ENCODE measurements at regions not wholly inside any gene's neighbourhood (a gene's known extent, or its start where the extent isn't known, plus 50 kb on each side); places are given as distances from the start of the nearest gene placed in this dataset.

DNA sequence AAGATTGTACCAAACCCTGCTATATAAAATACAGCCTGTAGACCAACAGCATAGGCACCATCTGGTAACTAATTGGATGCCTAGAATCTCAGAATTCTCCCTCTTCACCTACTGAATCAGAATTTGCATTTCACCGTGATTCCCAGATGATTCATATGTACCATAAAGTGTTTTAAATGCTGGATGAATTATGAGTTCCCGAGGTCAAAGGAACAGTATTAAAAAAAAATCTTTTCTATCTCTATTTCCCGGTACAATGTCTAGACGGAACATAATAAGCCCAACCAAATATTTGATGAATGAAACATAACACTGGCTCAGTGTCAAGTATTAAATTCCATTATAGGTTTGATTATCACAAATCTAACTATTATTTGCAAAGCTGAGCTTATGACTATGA, 280.0 kb downstream of the ANKRD50 start:
- H3K27ac ChIP-seq: no peak overlapping the region
- TF ChIP-seq, protein P1, sequence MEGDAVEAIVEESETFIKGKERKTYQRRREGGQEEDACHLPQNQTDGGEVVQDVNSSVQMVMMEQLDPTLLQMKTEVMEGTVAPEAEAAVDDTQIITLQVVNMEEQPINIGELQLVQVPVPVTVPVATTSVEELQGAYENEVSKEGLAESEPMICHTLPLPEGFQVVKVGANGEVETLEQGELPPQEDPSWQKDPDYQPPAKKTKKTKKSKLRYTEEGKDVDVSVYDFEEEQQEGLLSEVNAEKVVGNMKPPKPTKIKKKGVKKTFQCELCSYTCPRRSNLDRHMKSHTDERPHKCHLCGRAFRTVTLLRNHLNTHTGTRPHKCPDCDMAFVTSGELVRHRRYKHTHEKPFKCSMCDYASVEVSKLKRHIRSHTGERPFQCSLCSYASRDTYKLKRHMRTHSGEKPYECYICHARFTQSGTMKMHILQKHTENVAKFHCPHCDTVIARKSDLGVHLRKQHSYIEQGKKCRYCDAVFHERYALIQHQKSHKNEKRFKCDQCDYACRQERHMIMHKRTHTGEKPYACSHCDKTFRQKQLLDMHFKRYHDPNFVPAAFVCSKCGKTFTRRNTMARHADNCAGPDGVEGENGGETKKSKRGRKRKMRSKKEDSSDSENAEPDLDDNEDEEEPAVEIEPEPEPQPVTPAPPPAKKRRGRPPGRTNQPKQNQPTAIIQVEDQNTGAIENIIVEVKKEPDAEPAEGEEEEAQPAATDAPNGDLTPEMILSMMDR (conservative IDR thresholded peaks at IDR 0.05): no peak

DNA sequence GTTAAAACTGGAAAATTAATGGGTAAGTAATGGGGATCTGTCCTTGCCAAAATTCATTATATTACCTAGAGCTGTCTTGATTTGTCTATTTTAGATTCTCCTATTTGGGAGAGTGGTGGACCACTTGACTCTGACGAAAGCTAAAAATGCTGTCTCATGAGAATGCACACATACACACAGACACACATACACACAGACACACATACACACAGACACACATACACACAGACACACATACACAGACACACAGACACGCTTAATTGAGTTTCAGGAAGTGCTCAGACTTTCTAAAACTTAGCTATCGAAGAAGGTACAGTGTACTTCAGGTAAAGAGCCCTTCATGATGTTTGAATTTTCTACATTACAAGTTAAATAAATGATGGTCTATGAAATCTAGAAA, 279.5 kb downstream of the ANKRD50 start:
- no peak overlapping the region for H3K27ac ChIP-seq

DNA sequence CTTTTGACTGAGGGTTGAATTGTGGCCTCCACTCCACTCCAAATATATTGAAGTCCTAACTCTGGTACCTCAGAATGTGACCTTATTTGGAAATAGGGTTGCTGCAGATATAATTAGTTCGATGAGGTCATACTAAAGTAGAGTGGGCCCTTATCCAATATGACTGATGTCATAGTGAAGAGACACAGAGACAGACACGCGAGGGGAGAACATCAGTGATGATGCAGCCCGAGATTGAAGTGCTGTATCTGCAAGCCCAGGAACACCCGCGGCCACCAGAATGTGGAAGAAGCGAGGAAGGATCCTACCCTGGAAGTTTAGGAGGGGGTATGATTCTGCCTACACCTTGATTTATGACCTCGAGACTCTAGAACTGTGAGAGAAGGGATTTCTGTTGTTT, 279.0 kb downstream of the ANKRD50 start:
- TF ChIP-seq, protein P1 (conservative IDR thresholded peaks at IDR 0.05): no peak
- H3K27ac ChIP-seq: no peak overlapping the region

More for the DNA sequence above, 279.5 kb downstream of the ANKRD50 start:
- TF ChIP-seq, protein P1 (conservative IDR thresholded peaks at IDR 0.05): no peak

DNA sequence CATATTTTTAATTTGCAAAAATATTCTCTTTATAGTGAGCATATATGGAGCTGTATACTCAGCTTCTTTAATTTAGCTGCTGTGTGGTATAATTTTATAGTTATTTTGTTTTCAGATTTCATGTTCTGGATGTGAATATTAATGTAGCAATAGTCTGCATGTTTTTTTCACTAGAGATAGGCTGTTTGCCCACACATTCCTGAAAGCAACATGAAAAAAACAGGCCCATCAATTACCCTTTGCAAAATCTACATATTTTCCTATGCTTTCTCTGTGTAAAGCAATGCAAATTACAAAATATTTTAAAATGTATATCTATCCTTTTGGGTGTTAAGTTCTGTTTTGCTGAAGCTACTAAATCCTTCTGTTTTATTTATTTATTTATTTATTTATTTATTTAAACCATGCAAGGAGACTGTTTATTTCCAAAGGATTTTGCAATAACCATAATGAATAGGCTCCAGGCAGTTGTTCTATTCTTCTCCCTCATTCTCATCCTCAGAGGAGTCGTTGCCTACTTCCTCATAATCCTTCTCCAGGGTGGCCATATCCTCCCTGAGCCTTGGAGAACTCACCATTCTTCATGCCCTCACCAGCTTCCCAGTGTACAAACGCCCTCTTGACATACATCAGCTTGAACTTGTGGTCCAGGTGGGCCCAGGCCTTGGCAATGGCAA, 277.1 kb downstream of the ANKRD50 start:
- TF ChIP-seq, protein P1 (conservative IDR thresholded peaks at IDR 0.05): no peak
- H3K27ac ChIP-seq: no peak overlapping the region

DNA sequence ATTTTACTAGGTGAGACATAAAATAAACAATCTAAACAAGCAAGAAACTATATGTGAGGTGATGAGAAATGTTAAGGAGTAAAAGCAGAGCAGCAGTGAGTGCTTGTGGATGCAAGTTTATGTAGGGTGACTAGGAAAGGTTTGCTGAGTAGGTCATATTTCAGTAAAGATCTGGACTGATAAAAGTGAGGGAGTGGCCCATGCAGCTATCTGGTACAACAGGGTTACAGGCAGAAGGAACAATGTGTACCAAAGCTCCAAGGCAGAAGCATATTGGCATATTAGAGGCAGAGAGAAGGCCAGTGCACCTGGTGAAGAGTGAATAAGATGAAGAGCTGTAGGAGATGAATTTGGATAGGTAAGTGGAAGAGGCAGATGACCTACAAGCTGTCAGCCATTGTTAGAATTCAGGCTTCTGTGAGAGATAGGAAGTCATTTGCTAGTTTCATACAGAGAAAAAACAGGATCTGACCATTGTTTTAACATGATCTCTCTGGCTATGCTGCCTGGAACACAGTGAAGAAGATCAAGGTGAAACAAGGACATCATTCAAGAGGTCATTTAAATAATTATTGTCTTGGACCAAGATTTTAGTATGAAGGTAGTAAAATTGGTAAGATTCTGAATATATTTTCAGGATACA, 274.6 kb downstream of the ANKRD50 start:
- peak overlapping the region; percentile 46 for H3K27ac ChIP-seq
- TF ChIP-seq, protein P1 (conservative IDR thresholded peaks at IDR 0.05): no peak

DNA sequence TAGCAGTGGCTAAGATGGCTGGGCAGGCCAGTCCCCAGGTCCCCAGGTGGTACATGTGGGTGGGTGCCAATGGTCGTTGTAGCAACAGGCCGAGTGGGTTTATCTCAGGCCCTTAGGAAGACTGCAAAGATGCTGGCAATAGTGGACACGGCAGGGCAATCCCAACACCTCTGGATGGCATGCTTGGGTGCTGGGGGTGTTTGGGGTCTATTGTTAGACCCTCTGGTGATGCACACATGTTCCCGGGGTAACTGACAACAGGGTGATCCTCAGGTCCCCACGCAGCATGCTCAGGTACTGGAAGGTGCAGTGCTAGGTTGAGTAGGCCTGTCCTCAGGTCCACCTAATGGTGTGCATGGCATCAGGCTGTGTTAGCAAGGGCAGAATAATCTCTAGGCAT, 267.5 kb downstream of the ANKRD50 start:
- H3K27ac ChIP-seq: no peak overlapping the region
- TF ChIP-seq, protein P1 (conservative IDR thresholded peaks at IDR 0.05): no peak

DNA sequence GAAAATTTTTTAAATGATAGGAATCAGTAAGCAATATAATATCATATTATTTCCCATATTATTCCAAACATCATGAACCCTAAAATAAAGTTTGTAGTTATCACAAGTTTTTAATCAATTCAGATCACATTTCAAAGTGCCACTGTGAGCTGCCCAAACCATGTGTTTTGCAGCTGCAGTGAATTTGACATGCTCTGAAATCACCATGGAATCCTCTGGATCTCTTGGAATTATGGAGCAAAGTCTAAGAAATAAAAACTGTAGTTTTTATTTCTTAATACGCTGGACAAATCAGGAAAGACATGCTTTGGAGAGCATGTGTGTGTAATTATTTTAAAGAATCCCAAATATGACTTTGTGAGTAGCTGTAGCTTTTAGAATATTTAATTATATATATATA, 262.7 kb downstream of the ANKRD50 start:
- no peak overlapping the region for H3K27ac ChIP-seq
- TF ChIP-seq, protein P1 (conservative IDR thresholded peaks at IDR 0.05): no peak
